SH-SY5Y (cell line): ENCODE measurements at regions not wholly inside any gene's neighbourhood (a gene's known extent, or its start where the extent isn't known, plus 50 kb on each side); places are given as distances from the start of the nearest gene placed in this dataset.

Experiments
- GATA2 ChIP-seq: IDR thresholded peaks from 2 replicates; pipeline ENCODE4 v1.6.1; 2011; ENCODE audit warnings: mild to moderate bottlenecking, low read depth, low read length
- GATA3 ChIP-seq: IDR thresholded peaks from 2 replicates; pipeline ENCODE4 v1.6.1; 2011; ENCODE audit warnings: low read depth, mild to moderate bottlenecking, low read length, moderate library complexity

- TF ChIP-seq GATA2 (no peak), GATA3 (no peak)
Observed at GRCh38 chr12:25813843-25814242, 144.6 kb upstream of the RASSF8 start.

GRCh38 chr12:25816637-25817036 lies 141.8 kb upstream of the RASSF8 start:
- no peak for TF ChIP-seq GATA2
- no peak for TF ChIP-seq GATA3

GRCh38 chr12:25817166-25817565 lies 141.3 kb upstream of the RASSF8 start:
- no peak for TF ChIP-seq GATA3
- TF ChIP-seq GATA2: no peak

GRCh38 chr12:25818596-25819390 lies 139.7 kb upstream of the RASSF8 start:
- TF ChIP-seq GATA3: no peak
- no peak for TF ChIP-seq GATA2

GRCh38 chr12:25819691-25820090 lies 138.8 kb upstream of the RASSF8 start:
- TF ChIP-seq GATA2 (no peak), GATA3 (no peak)

GRCh38 chr12:25822281-25822680 lies 136.2 kb upstream of the RASSF8 start:
- TF ChIP-seq GATA2: no peak
- TF ChIP-seq GATA3: no peak

- TF ChIP-seq GATA3 (no peak), GATA2 (no peak)
Observed at GRCh38 chr12:25824734-25825133, 133.7 kb upstream of the RASSF8 start.

- TF ChIP-seq GATA2 (no peak), GATA3 (no peak)
Observed at GRCh38 chr12:25825446-25825845, 133.0 kb upstream of the RASSF8 start.

GRCh38 chr12:25827141-25827540 lies 131.3 kb upstream of the RASSF8 start:
- TF ChIP-seq GATA2 (no peak), GATA3 (no peak)

GRCh38 chr12:25827747-25828146 lies 130.7 kb upstream of the RASSF8 start:
- TF ChIP-seq GATA2 (no peak), GATA3 (no peak)

GRCh38 chr12:25828188-25828587 lies 130.3 kb upstream of the RASSF8 start:
- no peak for TF ChIP-seq GATA3
- TF ChIP-seq GATA2: no peak

- TF ChIP-seq GATA2 (no peak), GATA3 (no peak)
Observed at GRCh38 chr12:25829192-25829591, 129.3 kb upstream of the RASSF8 start.

GRCh38 chr12:25830456-25830855 lies 128.0 kb upstream of the RASSF8 start:
- TF ChIP-seq GATA3: no peak
- TF ChIP-seq GATA2: no peak

GRCh38 chr12:25833657-25834056 lies 124.8 kb upstream of the RASSF8 start:
- TF ChIP-seq GATA2: no peak
- no peak for TF ChIP-seq GATA3

GRCh38 chr12:25835385-25835784 lies 123.1 kb upstream of the RASSF8 start:
- TF ChIP-seq GATA3 (no peak), GATA2 (no peak)
